ENCODE measurements at regions not wholly inside any gene's neighbourhood (a gene's known extent, or its start where the extent isn't known, plus 50 kb on each side); places are given as distances from the start of the nearest gene placed in this dataset.

- POLR2A ChIA-PET = no interaction called here
- Histone ChIP-seq H3K36me3 (ENCODE audit: control insufficient read depth in 2 of 2, extremely low read depth in 1 of 2, insufficient read depth in 2 of 2, low read length in 2 of 2) (no peaks in the 10 kb centered on the region), H3K79me2 (ENCODE audit: control insufficient read depth, insufficient read depth, low read length) (no peaks in the 10 kb centered on the region), H3K4me2 (ENCODE audit: insufficient read depth, low read length) (no peak overlapping the region), H3K27ac (ENCODE audit: insufficient read depth, low read depth, low read length) (no peak overlapping the region), H3K4me3 (replicated peaks in 1 of 3; ENCODE audit: insufficient read depth in 1 of 3, low read depth in 1 of 3, low read length in 3 of 3) (no peak overlapping the region), H3K27me3 (ENCODE audit: control insufficient read depth in 2 of 2, insufficient read depth in 2 of 2, low read length in 2 of 2) (no peaks in the 10 kb centered on the region), H3K9me3 (replicated peaks; ENCODE audit: control insufficient read depth, insufficient read depth, low read length) (no peaks in the 10 kb centered on the region), H3K9ac (replicated peaks; ENCODE audit: extremely low read depth, insufficient read depth, low read length) (no peak overlapping the region), H2AFZ (ENCODE audit: low read depth, low read length) (no peak overlapping the region), H3K4me1 (ENCODE audit: control insufficient read depth, extremely low read depth, insufficient read depth, low read length) (no peaks in the 10 kb centered on the region), H4K20me1 (replicated peaks; ENCODE audit: control insufficient read depth, extremely low read depth, insufficient read depth, low read length) (no peaks in the 10 kb centered on the region), H3K9me1 (replicated peaks; ENCODE audit: control insufficient read depth, extremely low read depth, insufficient read depth, low read length) (no peaks in the 10 kb centered on the region)
- CTCF ChIA-PET = no interaction called here
- FAIRE-seq (no peak), DNase-seq (ENCODE audit: low read depth, low spot score) (no peak)
- no TSS peak for BruUV-seq (replicated peaks)
- no peak for TF ChIP-seq CTCF (IDR thresholded peaks at IDR 0.05; ENCODE audit: extremely low read depth in 1 of 2, insufficient read depth in 1 of 2, low read depth in 1 of 2, low read length in 2 of 2)
- TF ChIP-seq EZH2 (IDR thresholded peaks at IDR 0.05; ENCODE audit: borderline replicate concordance, low read depth, low read length, severe bottlenecking) = no peak
- no peak for TF ChIP-seq POLR2A (IDR thresholded peaks at IDR 0.05; ENCODE audit: low read depth, low read length)
- TF ChIP-seq, protein P1, sequence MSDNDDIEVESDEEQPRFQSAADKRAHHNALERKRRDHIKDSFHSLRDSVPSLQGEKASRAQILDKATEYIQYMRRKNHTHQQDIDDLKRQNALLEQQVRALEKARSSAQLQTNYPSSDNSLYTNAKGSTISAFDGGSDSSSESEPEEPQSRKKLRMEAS (IDR thresholded peaks at IDR 0.05; ENCODE audit: insufficient read depth, insufficient read length) = no peak
- TF ChIP-seq POLR2AphosphoS5 (IDR thresholded peaks at IDR 0.05; ENCODE audit: insufficient read depth, low read depth, low read length) = no peak
- TF ChIP-seq MYC (IDR thresholded peaks at IDR 0.05; ENCODE audit: low read depth, low read length) = no peak
- TF ChIP-seq GATA2 (IDR thresholded peaks at IDR 0.05; ENCODE audit: insufficient read depth, insufficient read length, low read depth, low read length) = no peak
- no peak for TF ChIP-seq FOS (IDR thresholded peaks at IDR 0.05; ENCODE audit: borderline replicate concordance, insufficient read depth, low read length)
- no peak for TF ChIP-seq JUN (IDR thresholded peaks at IDR 0.05; ENCODE audit: borderline replicate concordance, insufficient read depth, insufficient read length, low read depth)
- intact Hi-C loops (cut with micrococcal nuclease) = no loop called here
- dilution Hi-C loops (cut with MboI; ENCODE audit: extremely low pct_ligation_motif_present, low sequenced_read_pairs) = no loop called here
These were observed 366.6 kb upstream of the LRRC4C start for GRCh38 chr11:41826085-41826484.

Data from endothelial cell of umbilical vein (primary cell).